ENCODE measurements at regions not wholly inside any gene's neighbourhood (a gene's known extent, or its start where the extent isn't known, plus 50 kb on each side); places are given as distances from the start of the nearest gene placed in this dataset.

DNA sequence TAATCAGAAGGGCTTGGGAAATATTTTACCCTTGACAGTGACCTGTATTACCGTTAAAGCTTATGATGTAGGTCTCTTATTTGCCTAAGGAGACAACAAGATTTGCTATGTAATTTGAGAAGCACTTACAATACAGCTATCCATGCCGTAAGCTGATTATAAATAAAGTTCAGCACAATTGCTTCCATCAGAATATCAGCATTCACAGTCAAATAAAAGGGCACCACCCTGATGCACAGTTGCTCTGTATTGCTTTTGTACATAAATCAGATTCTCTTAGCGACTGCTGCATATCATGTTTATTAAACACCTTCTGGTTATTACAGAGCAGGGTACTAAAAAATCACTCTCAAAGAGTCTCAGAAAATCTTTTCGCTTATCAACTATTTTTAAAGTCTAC is 67.3 kb upstream of the VRK1 start:
- no peak for DNase-seq

- DNase-seq, result no peak
These were observed 66.8 kb upstream of the VRK1 start for GRCh38 chr14:96730386-96730785.

DNA sequence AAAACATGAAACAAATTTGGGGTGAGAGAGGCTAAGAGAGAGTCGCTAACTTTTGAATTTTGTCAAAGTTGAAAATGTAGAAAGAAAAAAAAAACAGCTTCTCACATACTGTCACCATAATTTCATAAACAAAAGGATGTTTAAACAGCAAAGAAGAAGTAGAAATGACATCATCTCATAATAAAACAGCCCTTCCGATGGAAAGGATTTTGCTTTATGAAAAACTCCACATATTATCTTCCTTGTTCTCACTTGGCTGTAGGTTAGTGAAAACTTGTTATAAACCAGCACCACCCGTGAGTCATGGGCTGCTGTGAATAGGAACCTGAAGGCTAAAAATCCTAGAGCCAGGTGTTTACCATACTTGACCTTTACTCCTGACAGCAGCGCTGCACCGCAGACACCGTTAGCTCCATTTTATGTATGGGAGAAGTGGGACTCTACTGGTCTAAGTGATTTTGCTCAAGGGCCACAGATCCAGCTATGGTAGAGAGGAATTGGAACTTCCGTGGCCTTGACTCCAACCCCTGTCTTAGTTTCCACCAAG is 63.0 kb upstream of the VRK1 start:
- no peak for DNase-seq

GRCh38 chr14:96735526-96735925 is 61.7 kb upstream of the VRK1 start:
- no peak for DNase-seq

DNA sequence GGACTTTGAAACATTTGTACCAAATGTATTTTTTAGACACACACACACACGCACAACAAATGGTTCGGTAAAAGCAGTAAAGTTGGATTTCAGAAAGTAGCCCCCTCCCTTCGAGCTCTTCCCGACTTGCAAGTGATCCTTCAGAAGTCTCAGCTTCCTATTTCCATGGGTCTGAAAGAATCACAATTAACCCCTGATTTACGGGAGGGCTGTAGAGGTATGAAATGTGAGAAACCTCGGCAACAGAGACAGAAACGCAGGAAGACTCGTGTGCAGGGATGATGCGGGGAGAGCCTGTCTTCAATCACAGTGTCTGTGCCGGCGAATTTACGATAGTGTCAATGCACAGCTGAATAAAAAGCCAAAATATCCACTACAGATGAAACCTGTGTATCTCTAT is 60.7 kb upstream of the VRK1 start:
- DNase-seq, result no peak

DNA sequence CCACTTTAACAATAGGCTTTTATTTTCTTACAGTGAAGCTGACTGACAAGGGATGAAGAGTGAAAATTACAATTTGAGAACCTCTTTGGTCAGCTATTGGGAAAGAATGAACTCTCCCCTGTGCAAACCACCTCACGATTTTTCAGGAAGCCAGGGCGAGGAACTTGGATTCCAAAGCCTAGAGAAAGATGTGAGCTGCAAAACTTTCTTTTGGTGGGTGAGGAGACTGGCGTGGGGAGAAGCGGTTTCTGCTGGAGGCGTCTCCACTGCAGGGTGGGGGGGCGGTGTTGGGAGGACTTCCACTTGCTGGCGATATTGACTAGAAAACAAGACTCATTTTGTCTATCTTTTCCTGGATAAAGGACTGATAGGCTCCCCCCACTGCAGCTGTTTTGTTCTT is 59.3 kb upstream of the VRK1 start:
- no peak for DNase-seq

DNA sequence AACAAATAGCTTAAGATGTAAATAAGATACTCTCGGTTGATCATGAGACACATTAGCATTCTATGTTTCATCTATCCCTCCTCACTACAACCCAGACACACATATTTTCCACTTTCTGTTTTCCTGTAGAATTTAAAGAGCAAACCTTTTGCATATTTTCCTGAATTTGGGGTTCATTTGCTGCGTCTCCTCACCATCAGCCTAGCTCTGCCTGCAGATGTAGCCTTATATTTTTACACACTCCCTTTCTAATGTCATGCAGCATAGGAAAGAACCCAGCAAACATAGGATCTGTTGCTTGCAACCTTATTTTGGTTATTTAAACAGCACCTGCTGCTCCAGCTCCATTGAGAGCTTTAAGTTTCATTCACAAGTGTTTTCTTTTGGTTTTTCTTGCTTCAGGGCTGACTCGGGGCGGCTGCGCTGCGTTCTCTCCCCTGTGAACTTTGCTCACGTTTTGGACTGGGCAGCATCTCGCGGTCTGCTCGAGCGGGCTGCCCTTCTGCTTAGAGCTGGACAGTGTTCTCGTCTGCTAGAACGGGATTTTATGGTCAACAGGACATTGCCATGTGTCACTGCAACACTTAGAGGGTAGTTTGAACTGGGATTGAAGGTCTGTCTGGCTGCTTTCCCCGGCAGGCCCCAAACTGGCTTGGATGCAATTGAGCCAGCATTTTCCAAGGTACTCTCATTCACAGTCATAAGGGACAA is 57.8 kb upstream of the VRK1 start:
- no peak for DNase-seq

DNA sequence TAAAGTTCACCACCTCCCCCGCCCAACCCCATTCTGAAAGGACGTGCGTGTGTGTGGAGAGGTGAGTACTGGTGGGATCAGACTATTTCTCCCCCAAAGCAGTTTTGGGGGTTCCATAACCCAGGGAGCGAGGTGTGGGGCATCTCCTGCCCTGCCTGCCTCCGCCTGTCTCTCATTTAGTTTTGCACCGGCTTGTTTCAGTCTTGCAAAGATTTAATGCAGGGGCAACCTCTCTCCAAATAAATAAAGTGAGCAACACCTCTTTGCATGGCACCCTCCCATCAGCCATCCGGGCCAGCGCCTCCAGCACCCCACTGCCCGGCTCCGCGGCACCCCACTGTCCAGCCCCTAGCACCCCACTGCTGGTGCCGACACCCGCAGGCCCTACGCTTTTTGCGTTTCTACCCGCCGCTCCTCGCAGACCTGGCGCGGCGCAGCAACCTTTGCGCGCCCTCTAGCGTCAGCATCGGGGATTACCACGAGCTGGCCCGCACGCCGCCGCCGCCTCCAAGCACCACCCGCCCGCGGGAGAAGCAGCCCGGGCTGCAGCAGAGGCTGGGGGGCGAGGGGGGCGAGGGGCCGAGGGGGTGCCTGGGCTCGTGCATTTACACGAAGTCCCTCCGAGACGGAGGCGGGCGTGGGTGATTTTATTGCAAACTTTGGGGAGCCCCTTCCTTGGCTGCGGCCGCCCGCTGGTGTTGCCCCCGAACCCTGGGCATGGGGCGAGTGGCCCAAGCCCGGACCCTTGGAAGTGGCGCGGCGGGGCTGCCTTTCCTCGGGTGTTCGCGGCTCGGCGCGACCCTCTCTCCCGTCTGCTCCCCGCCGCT is 55.8 kb upstream of the VRK1 start:
- peak; percentile 96 for DNase-seq

DNA sequence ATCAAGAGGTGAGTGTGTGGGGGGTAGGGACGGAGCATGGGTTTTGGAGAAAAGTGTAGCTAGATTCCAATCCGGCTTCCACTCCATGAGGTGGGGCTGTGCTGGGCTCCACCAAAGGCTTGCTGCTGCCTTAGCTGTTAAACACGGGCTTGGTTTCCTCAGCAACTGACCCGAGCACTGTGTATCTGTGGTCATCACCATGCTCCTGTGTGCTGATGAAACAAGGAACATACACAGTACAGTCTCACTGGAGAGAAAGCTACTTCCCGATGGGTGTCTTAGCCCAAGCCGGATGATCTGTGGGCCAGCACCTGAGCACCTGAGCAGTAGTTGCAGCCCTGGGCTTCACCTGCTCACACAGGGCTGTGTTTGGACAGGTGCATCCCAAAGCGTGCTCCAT is 52.9 kb upstream of the VRK1 start:
- DNase-seq, result no peak

GRCh38 chr14:96745500-96746051 is 51.6 kb upstream of the VRK1 start:
- peak; percentile 23 for DNase-seq

GRCh38 chr14:96746101-96746500 is 51.1 kb upstream of the VRK1 start:
- peak; percentile 20 for DNase-seq

DNA sequence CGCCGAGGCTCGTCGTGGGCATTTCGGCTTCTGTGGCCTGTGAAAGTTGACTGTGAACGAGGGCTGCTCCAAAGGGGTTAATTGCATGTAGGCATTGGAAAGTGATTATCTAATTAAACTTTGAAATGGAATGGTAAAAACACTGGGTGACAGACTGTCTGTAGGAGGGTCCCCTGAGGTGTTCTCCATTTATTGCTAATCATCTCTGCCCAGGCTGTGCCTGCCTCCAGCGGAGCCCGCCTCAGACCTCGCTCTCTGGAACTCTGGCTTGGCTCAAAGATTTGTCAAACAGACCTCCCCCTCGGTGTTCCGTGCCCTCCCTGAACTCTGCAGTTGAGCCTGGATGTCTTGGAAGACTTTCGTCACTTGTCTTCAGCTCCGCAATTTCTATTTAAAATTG is 50.2 kb upstream of the VRK1 start:
- DNase-seq, result no peak
